OCI-LY7 (cell line): ENCODE measurements at regions not wholly inside any gene's neighbourhood (a gene's known extent, or its start where the extent isn't known, plus 50 kb on each side); places are given as distances from the start of the nearest gene placed in this dataset.

Experiments used
- BruUV-seq: library from RNA; stranded (reverse); fragments of 400-500 nt; replicated peaks from 2 replicates; lab custom pipeline; 2021; lab: Mats Ljungman, UMichigan
- CTCF ChIA-PET: fragments of 300-600 bp; sonication (Branson Sonifier 250); formaldehyde crosslinking; loops from one replicate; lab custom pipeline; 2022; ENCODE audit warnings: antibody characterized with exemption; ENCODE audit not compliant: unreplicated experiment; lab: Charles Lee
- POLR2A ChIA-PET: fragments of 300-600 bp; sonication (Branson Sonifier 250); formaldehyde crosslinking; loops from one replicate; lab custom pipeline; 2022; ENCODE audit warnings: antibody characterized with exemption; lab: Charles Lee
- DNase-seq: peaks from one replicate; pipeline ENCODE4 v3.0.0-alpha.2; 2015; ENCODE audit warnings: low spot score
- H2AFZ ChIP-seq: fragments of 200-600 bp; sonication (generic), shearing (Covaris generic); 2 replicates; pipeline ENCODE4 v1.6.1; 2014; ENCODE audit warnings: mild to moderate bottlenecking, antibody characterized with exemption, low read length, moderate library complexity
- H3K27ac ChIP-seq: fragments of 200-600 bp; sonication (generic); 2 replicates; pipeline ENCODE4 v1.5.1; 2014; ENCODE audit warnings: mixed run types, low read depth, mild to moderate bottlenecking, moderate library complexity, low read length, inconsistent platforms; ENCODE audit not compliant: poor library complexity, severe bottlenecking
- H3K36me3 ChIP-seq: fragments of 200-600 bp; sonication (generic); 2 replicates; pipeline ENCODE4 v1.6.1; 2014; ENCODE audit warnings: mild to moderate bottlenecking, antibody characterized with exemption, low read length, moderate library complexity, mixed read lengths; ENCODE audit not compliant: insufficient read depth
- H3K4me1 ChIP-seq: fragments of 200-600 bp; sonication (generic); 2 replicates; pipeline ENCODE4 v1.5.1; 2014; ENCODE audit warnings: mild to moderate bottlenecking, low read length; ENCODE audit not compliant: insufficient read depth, poor library complexity, severe bottlenecking
- H3K4me2 ChIP-seq: fragments of 200-600 bp; sonication (generic); 2 replicates; pipeline ENCODE4 v1.6.1; 2014; ENCODE audit warnings: mild to moderate bottlenecking, low read length
- H3K4me3 ChIP-seq: fragments of 200-600 bp; sonication (generic); 2 replicates; pipeline ENCODE4 v1.5.1; 2014; ENCODE audit warnings: mild to moderate bottlenecking, low read depth, low read length; ENCODE audit not compliant: poor library complexity, severe bottlenecking
- H3K79me2 ChIP-seq: fragments of 200-600 bp; sonication (generic); 2 replicates; pipeline ENCODE4 v1.6.1; 2016; ENCODE audit warnings: low read depth, mild to moderate bottlenecking, low read length, moderate library complexity, mixed read lengths; ENCODE audit not compliant: insufficient read depth
- H3K9me2 ChIP-seq: fragments of 200-600 bp; sonication (generic); 2 replicates; pipeline ENCODE4 v1.6.1; 2016; ENCODE audit warnings: mild to moderate bottlenecking, low read length, mixed read lengths; ENCODE audit not compliant: insufficient read depth
- H3K9me3 ChIP-seq: fragments of 200-600 bp; sonication (generic); 2 replicates; pipeline ENCODE4 v1.6.1; 2014; ENCODE audit warnings: mild to moderate bottlenecking, mixed run types, low read length, mixed read lengths
- H4K20me1 ChIP-seq: fragments of 200-600 bp; sonication (generic); 2 replicates; pipeline ENCODE4 v1.6.1; 2014; ENCODE audit warnings: mild to moderate bottlenecking, antibody characterized with exemption, low read length, moderate library complexity, mixed read lengths; ENCODE audit not compliant: insufficient read depth
- CTCF ChIP-seq: fragments of 200-600 bp; sonication (generic); conservative IDR thresholded peaks from 2 replicates; pipeline ENCODE4 v1.5.1; 2014; ENCODE audit warnings: mild to moderate bottlenecking, antibody characterized with exemption, low read length, moderate library complexity, mixed read lengths
- EZH2phosphoT487 ChIP-seq: fragments of 200-600 bp; sonication (generic); IDR thresholded peaks from 2 replicates; pipeline ENCODE4 v1.6.1; 2018; ENCODE audit warnings: low read depth, borderline replicate concordance, mild to moderate bottlenecking, mixed run types, antibody characterized with exemption, low read length, moderate library complexity, mixed read lengths
- intact Hi-C: fragments of 100-400 bp; cut with micrococcal nuclease; formaldehyde crosslinking; loops from one replicate; pipeline ENCODE4 v1.10.0; 2022; ENCODE audit not compliant: unreplicated experiment

GRCh38 chr12:75754698-75755097 is 243.3 kb upstream of the KRR1 start:
- Histone ChIP-seq H3K9me2 (no peaks in the 10 kb centered on the region; the same call in 1 of the 2 replicates), H3K4me1 (peaks cover 23% of the 10 kb centered on the region), H3K4me3 (no peak overlapping the region), H3K4me2 (0 out of 2 replicates have a peak overlapping the region, but pooled peaks have one; percentile 4), H4K20me1 (no peaks in the 10 kb centered on the region), H3K79me2 (no peaks in the 10 kb centered on the region), H3K9me3 (no peaks in the 10 kb centered on the region), H3K27ac (no peak overlapping the region), H2AFZ (peak overlapping the region; percentile 85), H3K36me3 (no peaks in the 10 kb centered on the region)
- ChIA-PET POLR2A (interaction anchor here (0.5 to 1.5 kb wide), 6 partner anchors 9 to 362 kb away, joined by 3 to 6 read pairs (median 3); no protein-coding TSS in a partner anchor), CTCF (no interaction called here)
- DNase-seq = no peak
- intact Hi-C loops = no loop called here
- TF ChIP-seq CTCF (no peak), EZH2phosphoT487 (no peak)
- no TSS peak for BruUV-seq

GRCh38 chr12:75754141-75754540 is 242.7 kb upstream of the KRR1 start:
- intact Hi-C loops = no loop called here
- ChIA-PET POLR2A (interaction anchor here (0.5 to 1.5 kb wide), 4 partner anchors 9 to 361 kb away, joined by 3 to 6 read pairs (median 3); no protein-coding TSS in a partner anchor), CTCF (no interaction called here)
- 0 out of 2 replicates have a peak overlapping the region, but pooled peaks have one; percentile 4 for H3K4me2 ChIP-seq
- no peaks in the 10 kb centered on the region for H4K20me1 ChIP-seq
- no peak overlapping the region for H3K27ac ChIP-seq
- no TSS peak for BruUV-seq
- no peaks in the 10 kb centered on the region for H3K36me3 ChIP-seq
- H3K9me2 ChIP-seq = no peaks in the 10 kb centered on the region; the same call in 1 of the 2 replicates
- DNase-seq = no peak
- peaks cover 17% of the 10 kb centered on the region for H3K4me1 ChIP-seq
- no peaks in the 10 kb centered on the region for H3K79me2 ChIP-seq
- peak overlapping the region; percentile 85 for H2AFZ ChIP-seq
- no peak overlapping the region for H3K4me3 ChIP-seq
- no peak for TF ChIP-seq CTCF
- no peak for TF ChIP-seq EZH2phosphoT487
- H3K9me3 ChIP-seq = no peaks in the 10 kb centered on the region

GRCh38 chr12:75751769-75752471 is 240.5 kb upstream of the KRR1 start:
- POLR2A ChIA-PET = interaction anchor here (0.6 to 1.8 kb wide), 5 partner anchors 8 to 174 kb away, joined by 3 to 6 read pairs (median 4); no protein-coding TSS in a partner anchor
- CTCF ChIA-PET = no interaction called here
- Histone ChIP-seq H3K27ac (no peak overlapping the region), H3K4me3 (no peak overlapping the region), H2AFZ (no peak overlapping the region), H3K79me2 (no peaks in the 10 kb centered on the region), H3K9me3 (no peaks in the 10 kb centered on the region), H3K4me2 (no peak overlapping the region), H3K4me1 (peaks cover 12% of the 10 kb centered on the region), H3K9me2 (no peaks in the 10 kb centered on the region; the same call in 1 of the 2 replicates), H4K20me1 (no peaks in the 10 kb centered on the region), H3K36me3 (no peaks in the 10 kb centered on the region)
- no TSS peak for BruUV-seq
- intact Hi-C loops = no loop called here
- TF ChIP-seq EZH2phosphoT487 (no peak), CTCF (no peak)
- DNase-seq = no peak
